Thyroid gland (tissue), 4 donors: ENCODE measurements at regions not wholly inside any gene's neighbourhood (a gene's known extent, or its start where the extent isn't known, plus 50 kb on each side); places are given as distances from the start of the nearest gene placed in this dataset.
"Not testable (repeated sequence)": the region's sequence is repeated elsewhere in the genome, so short reads cannot be mapped to it uniquely, and the experiment has no call there.

ENCODE experiments used
- DNase-seq, 2 donors: peaks; one replicate each; pipeline ENCODE4 v3.0.0-alpha.2; 2019
- H3K27ac ChIP-seq, 3 donors: fragments of 200-600 bp; sonication (generic); 1 replicate in 2 of 3; 2 replicates in 1 of 3; pipeline ENCODE4 v1.5.1; 2016 to 2019; ENCODE audit warnings: mild to moderate bottlenecking in 1 of 3, moderate library complexity in 1 of 3
- H3K27me3 ChIP-seq: fragments of 200-600 bp; sonication (generic); one replicate; pipeline ENCODE4 v1.5.1; 2019
- H3K36me3 ChIP-seq, 2 donors: fragments of 200-600 bp; sonication (generic); one replicate each; pipeline ENCODE4 v1.5.1; 2016 to 2019
- H3K4me1 ChIP-seq, 2 donors: fragments of 200-600 bp; sonication (generic); one replicate each; pipeline ENCODE4 v1.5.1; 2017 to 2019
- H3K4me3 ChIP-seq, 3 donors: fragments of 200-600 bp; sonication (generic); replicated peaks in 1 of 3; 1 replicate in 2 of 3; 2 replicates in 1 of 3; pipeline ENCODE4 v1.5.1; 2016; ENCODE audit warnings: mild to moderate bottlenecking in 1 of 3
- H3K9me3 ChIP-seq: fragments of 200-600 bp; sonication (generic); one replicate; pipeline ENCODE4 v1.5.1; 2017
- POLR2A ChIP-seq, 2 donors: fragments of 450-650 bp; IDR thresholded peaks; one replicate each; pipeline ENCODE4 v1.6.1; 2017; ENCODE audit warnings: antibody characterized with exemption in 2 of 2, mild to moderate bottlenecking in 2 of 2, moderate library complexity in 1 of 2
- WGBS, 2 donors: methylation state at CpG; one replicate each; pipeline ENCODE4 v1.1.5; 2017; 5-methylcytosine and 5-hydroxymethylcytosine counted together
- intact Hi-C: fragments of 100-400 bp; cut with DNase I; formaldehyde crosslinking; loops from one replicate; pipeline ENCODE4 v1.15.1; 2023
- TF ChIP-seq, protein P1 (sequence below), 6 experiments: fragments of 200-600 bp in 3 of 6; fragments of 450-650 bp in 3 of 6; sonication (generic) in 3 of 6; IDR thresholded peaks; one replicate each; pipeline ENCODE4 v1.5.1; 2016 to 2019; ENCODE audit warnings: antibody characterized with exemption in 6 of 6, mild to moderate bottlenecking in 2 of 6, inconsistent platforms in 1 of 6, moderate library complexity in 1 of 6

DNA sequence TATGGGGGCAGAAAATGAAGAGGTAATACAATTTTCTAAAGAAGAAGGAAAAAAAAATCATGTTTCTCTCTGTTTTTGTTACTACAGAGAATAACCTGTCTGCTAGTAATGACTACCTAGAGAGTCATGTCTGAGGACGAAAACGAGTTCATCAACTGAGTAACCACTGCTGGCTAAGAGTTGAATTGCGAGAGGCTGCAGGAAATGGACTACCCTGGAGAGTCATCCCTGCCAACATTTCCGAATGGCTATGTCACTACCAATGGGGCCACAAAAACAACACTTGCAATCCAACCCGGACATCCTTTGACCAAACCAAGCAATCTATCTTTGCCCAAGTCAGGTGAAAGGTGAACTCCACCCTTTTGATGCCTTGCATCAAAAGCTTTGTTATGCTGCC is 120.6 kb downstream of the FCRL5 start:
- no peak overlapping the region for H3K4me3 ChIP-seq
- no peaks in the 10 kb centered on the region for H3K4me1 ChIP-seq
- H3K36me3 ChIP-seq, result no peaks in the 10 kb centered on the region
- DNase-seq, result no peak
- H3K27me3 ChIP-seq, result no peaks in the 10 kb centered on the region
- TF ChIP-seq POLR2A (IDR thresholded peaks at IDR 0.05), result no peak
- TF ChIP-seq, protein P1, sequence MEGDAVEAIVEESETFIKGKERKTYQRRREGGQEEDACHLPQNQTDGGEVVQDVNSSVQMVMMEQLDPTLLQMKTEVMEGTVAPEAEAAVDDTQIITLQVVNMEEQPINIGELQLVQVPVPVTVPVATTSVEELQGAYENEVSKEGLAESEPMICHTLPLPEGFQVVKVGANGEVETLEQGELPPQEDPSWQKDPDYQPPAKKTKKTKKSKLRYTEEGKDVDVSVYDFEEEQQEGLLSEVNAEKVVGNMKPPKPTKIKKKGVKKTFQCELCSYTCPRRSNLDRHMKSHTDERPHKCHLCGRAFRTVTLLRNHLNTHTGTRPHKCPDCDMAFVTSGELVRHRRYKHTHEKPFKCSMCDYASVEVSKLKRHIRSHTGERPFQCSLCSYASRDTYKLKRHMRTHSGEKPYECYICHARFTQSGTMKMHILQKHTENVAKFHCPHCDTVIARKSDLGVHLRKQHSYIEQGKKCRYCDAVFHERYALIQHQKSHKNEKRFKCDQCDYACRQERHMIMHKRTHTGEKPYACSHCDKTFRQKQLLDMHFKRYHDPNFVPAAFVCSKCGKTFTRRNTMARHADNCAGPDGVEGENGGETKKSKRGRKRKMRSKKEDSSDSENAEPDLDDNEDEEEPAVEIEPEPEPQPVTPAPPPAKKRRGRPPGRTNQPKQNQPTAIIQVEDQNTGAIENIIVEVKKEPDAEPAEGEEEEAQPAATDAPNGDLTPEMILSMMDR (IDR thresholded peaks at IDR 0.05), result no peak
- H3K9me3 ChIP-seq, result no peaks in the 10 kb centered on the region
- no peak overlapping the region for H3K27ac ChIP-seq
- intact Hi-C loops, result no loop called here
- WGBS, 2 donors, result 69 to 88% methylated on average over 5 of the region's 5 CpGs

DNA sequence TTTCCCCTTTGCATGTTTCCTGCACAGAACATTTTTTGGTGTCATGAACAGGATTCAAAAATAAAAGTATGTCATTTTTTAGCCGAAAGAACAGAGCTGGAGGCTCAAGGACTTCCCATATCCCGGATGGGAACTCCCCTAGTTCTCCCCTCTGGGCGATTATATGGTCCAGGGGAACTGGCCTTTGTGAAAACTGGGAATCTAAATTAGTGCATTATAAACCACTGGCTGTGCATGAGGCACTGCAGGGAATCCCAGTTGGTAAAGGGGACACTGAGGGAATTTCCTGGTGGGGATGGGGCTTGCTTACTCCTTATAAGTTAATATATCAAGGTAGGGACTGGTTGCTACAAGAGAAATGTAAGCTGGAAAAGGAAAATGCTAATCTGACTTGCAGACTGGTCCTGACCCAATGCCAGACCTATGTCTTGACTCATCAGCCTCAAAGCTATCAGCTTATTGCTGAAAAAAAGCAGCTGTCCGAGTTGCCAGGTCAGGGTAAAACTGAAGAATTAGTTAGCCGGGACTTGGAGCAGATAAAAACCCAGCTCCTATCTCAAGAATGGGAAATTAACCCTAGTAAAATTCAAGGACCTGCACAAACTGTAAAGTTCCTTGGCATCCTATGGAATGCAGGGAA is 122.6 kb downstream of the FCRL5 start:
- no peaks in the 10 kb centered on the region for H3K9me3 ChIP-seq
- intact Hi-C loops, result no loop called here
- H3K36me3 ChIP-seq, result no peaks in the 10 kb centered on the region
- no peak overlapping the region for H3K4me3 ChIP-seq
- H3K27me3 ChIP-seq, result no peaks in the 10 kb centered on the region
- WGBS, 2 donors, result 86 to 93% methylated on average over 5 of the region's 5 CpGs
- H3K27ac ChIP-seq, result no peak overlapping the region
- DNase-seq, result no peak
- no peak for TF ChIP-seq POLR2A (IDR thresholded peaks at IDR 0.05)
- TF ChIP-seq, protein P1 (IDR thresholded peaks at IDR 0.05), result no peak
- no peaks in the 10 kb centered on the region for H3K4me1 ChIP-seq

DNA sequence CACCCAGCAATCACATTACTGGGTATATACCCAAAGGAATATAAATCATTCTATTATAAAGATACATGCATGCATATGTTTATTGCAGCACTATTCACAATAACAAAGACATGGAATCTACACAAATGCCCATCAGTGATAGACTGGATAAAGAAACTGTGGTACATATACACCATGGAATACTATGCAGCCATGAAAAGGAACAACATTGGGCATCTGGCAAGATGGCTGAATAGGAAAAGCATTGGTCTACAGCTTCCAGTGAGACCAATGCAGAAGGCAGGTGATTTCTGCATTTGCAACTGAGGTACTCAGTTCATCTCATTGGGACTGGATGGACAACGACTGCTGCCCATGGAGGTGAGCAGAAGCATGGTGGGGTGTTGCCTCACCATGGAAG is 128.6 kb downstream of the FCRL5 start:
- H3K27ac ChIP-seq, intact Hi-C loops, DNase-seq, H3K4me3 ChIP-seq, H3K27me3 ChIP-seq, H3K36me3 ChIP-seq, H3K9me3 ChIP-seq, H3K4me1 ChIP-seq: not testable (repeated sequence)
- 92 to 100% methylated on average over 1 of the region's 1 CpG for WGBS, 2 donors

GRCh38 chr1:157419845-157420542 is 132.3 kb downstream of the FCRL5 start:
- DNase-seq, result no peak
- H3K27ac ChIP-seq, result no peak overlapping the region
- H3K9me3 ChIP-seq, result no peaks in the 10 kb centered on the region
- TF ChIP-seq POLR2A (IDR thresholded peaks at IDR 0.05), result no peak
- TF ChIP-seq, protein P1 (IDR thresholded peaks at IDR 0.05), result no peak
- no peaks in the 10 kb centered on the region for H3K27me3 ChIP-seq
- no peaks in the 10 kb centered on the region for H3K4me1 ChIP-seq
- intact Hi-C loops, result no loop called here
- no peaks in the 10 kb centered on the region for H3K36me3 ChIP-seq
- 94 to 97% methylated on average over 6 of the region's 6 CpGs for WGBS, 2 donors
- no peak overlapping the region for H3K4me3 ChIP-seq

- no peak for DNase-seq
- intact Hi-C loops, result no loop called here
- Histone ChIP-seq H3K36me3 (no peaks in the 10 kb centered on the region), H3K9me3 (no peaks in the 10 kb centered on the region), H3K27ac (no peak overlapping the region), H3K4me1 (no peaks in the 10 kb centered on the region), H3K4me3 (no peak overlapping the region), H3K27me3 (no peaks in the 10 kb centered on the region)
- TF ChIP-seq POLR2A (IDR thresholded peaks at IDR 0.05), result no peak
- TF ChIP-seq, protein P1 (IDR thresholded peaks at IDR 0.05), result no peak
- 85 to 86% methylated on average over 3 of the region's 3 CpGs for WGBS, 2 donors
Observed at GRCh38 chr1:157418659-157419058, 133.7 kb downstream of the FCRL5 start.
